Large intestine (tissue), 3 donors: ENCODE measurements at regions not wholly inside any gene's neighbourhood (a gene's known extent, or its start where the extent isn't known, plus 50 kb on each side); places are given as distances from the start of the nearest gene placed in this dataset.
"Not testable (repeated sequence)": the region's sequence is repeated elsewhere in the genome, so short reads cannot be mapped to it uniquely, and the experiment has no call there.

Source experiments
- DNase-seq, 2 donors: peaks; one replicate each; pipeline versions ENCODE4 v3.0.0 to v3.0.0-alpha.2; 2013
- H3K27ac ChIP-seq: one replicate; pipeline ENCODE4 v1.5.1; 2013; ENCODE audit warnings: low read length
- H3K27me3 ChIP-seq: 2 replicates; pipeline ENCODE4 v1.6.1; 2013; ENCODE audit warnings: low read length; ENCODE audit not compliant: control insufficient read depth, insufficient read depth
- H3K36me3 ChIP-seq: 2 replicates; pipeline ENCODE4 v1.6.1; 2013; ENCODE audit warnings: low read length; ENCODE audit not compliant: control insufficient read depth, insufficient read depth
- H3K4me1 ChIP-seq: one replicate; pipeline ENCODE4 v1.6.1; 2013; ENCODE audit warnings: low read length; ENCODE audit not compliant: control insufficient read depth, insufficient read depth
- H3K4me3 ChIP-seq: one replicate; pipeline ENCODE4 v1.5.1; 2013; ENCODE audit warnings: low read length
- H3K9me3 ChIP-seq: one replicate; pipeline ENCODE4 v1.6.1; 2013; ENCODE audit warnings: mild to moderate bottlenecking, low read depth, low read length, moderate library complexity; ENCODE audit not compliant: control insufficient read depth
- WGBS: methylation state at CpG from one replicate; pipeline ENCODE4 v1.1.5; 2013; ENCODE audit warnings: low lambda C conversion rate; ENCODE audit not compliant: insufficient coverage; 5-methylcytosine and 5-hydroxymethylcytosine counted together

DNA sequence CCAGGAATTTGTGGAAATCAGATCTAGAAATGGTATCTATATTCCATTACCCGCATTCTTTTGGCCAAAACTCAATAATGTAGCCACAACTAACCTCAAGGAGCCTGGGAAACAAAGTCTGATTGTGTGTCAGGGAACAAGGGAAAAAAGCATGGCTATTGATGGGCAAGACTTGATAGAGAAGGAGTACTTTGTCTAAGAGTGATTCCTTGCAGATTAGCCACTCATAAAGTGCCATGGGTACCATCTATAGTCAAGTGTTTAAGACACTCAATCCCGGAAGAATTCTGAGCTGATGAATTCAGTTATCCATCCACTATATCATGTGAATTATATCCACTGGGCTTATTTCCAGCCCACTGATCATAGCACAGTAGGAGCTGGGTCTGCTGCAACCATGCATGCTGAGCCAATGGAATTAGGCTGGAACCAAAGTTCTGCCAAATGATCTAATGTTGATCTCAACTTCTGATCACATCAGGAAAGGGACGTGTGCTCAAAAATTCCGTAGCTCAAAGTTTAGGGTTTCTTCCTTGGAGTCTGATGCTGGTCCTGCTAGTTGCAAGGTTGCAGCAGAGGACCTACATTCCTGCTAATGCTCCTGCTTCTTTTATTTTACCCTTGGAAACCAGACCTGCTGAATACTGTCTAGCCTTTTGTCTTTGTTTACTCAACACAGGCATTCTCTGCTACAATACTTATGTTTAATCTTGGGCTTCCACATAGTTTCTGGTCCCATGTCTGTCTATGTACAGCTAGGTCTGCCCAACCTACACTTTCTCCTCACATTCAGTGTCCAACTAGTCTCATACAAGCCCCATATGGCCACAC, 629.7 kb downstream of the IRS1 start:
- no peak for DNase-seq
- no CpG with 5 or more reads among the region's 4 CpGs for WGBS
- Histone ChIP-seq H3K4me3 (no peak overlapping the region), H3K36me3 (no peaks in the 10 kb centered on the region), H3K9me3 (no peaks in the 10 kb centered on the region), H3K27me3 (no peaks in the 10 kb centered on the region), H3K4me1 (no peaks in the 10 kb centered on the region), H3K27ac (no peak overlapping the region)

- Histone ChIP-seq H3K4me3 (no peak overlapping the region), H3K9me3 (no peaks in the 10 kb centered on the region), H3K4me1 (no peaks in the 10 kb centered on the region), H3K27ac (no peak overlapping the region), H3K36me3 (no peaks in the 10 kb centered on the region), H3K27me3 (no peaks in the 10 kb centered on the region)
- DNase-seq = no peak
- 73% methylated on average over 1 of the region's 4 CpGs for WGBS
These were observed 631.0 kb downstream of the IRS1 start for GRCh38 chr2:226168496-226169160.

DNA sequence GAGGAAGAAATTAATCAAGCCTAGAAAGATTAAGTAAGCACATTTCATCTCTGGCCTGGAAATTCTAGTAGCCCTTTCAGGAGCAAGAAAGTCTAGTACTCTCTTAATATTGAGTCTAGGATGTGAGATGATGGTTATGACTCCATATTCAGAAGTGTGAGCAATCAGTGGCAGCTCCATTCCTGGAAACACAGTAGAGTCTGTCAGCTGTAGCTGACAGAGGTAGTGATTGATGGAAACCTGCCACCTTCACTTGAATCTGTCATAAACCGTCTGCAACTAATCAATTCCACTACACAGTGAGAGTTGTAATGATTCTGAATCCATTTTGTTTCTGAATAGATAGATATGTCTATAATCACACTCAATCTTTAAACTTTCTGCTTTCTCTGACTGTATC, 635.1 kb downstream of the IRS1 start:
- DNase-seq = no peak
- WGBS = 86% methylated on average over 1 of the region's 1 CpG
- no peak overlapping the region for H3K4me3 ChIP-seq
- no peaks in the 10 kb centered on the region for H3K9me3 ChIP-seq
- no peaks in the 10 kb centered on the region for H3K4me1 ChIP-seq
- no peaks in the 10 kb centered on the region for H3K36me3 ChIP-seq
- H3K27ac ChIP-seq = no peak overlapping the region
- no peaks in the 10 kb centered on the region for H3K27me3 ChIP-seq

DNA sequence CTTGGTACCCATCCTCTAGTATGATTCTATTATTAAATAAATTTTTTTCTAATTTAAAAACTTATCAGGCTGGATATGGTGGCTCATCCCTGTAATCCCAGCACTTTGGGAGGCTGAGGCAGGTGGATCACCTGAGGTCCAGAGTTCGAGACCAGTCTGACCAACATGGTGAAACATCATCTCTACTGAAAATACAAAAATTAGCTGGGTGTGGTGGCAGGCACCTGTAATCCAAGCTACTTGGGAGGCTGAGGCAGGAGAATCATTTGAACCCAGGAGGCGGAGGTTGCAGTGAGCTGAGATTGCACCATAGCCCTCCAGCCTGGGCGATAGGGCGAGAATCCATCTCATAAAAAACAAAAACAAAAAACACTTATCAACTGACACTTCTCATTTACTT, 639.0 kb downstream of the IRS1 start:
- H3K9me3 ChIP-seq, H3K27ac ChIP-seq, H3K4me1 ChIP-seq, H3K27me3 ChIP-seq, H3K4me3 ChIP-seq, H3K36me3 ChIP-seq, DNase-seq: not testable (repeated sequence)
- no CpG with 5 or more reads among the region's 4 CpGs for WGBS

DNA sequence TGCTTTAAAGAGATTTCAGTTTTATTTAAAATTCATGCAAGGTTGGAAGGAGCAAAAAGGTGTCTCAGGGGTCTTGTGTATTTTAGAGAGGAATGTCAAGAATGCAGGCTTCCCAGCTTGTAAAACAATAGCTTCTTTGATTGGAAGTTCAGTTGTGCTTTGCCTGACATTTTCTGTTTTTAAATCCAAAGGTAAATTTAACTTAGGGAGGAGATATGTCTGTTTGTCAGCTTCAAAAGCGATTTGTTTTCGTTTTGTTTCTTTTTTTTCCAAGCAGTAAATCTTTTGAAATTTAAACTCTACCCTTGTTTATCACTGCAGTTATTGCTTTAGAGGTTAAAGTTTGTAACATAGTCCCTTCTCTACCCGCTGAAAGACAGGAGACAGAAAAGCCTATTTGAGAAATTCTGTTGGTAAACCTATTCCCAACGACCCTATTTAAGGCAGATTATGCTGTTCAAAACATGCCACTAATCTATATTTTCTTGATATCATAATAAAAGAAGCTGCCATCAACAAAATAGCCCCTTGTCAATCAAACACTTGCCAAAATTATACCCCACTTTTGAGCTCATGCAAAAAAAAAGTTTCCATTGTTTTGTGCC, 639.6 kb downstream of the IRS1 start:
- Histone ChIP-seq H3K27ac (no peak overlapping the region), H3K36me3 (no peaks in the 10 kb centered on the region), H3K27me3 (no peaks in the 10 kb centered on the region), H3K9me3 (no peaks in the 10 kb centered on the region), H3K4me1 (no peaks in the 10 kb centered on the region), H3K4me3 (no peak overlapping the region)
- no CpG with 5 or more reads among the region's 4 CpGs for WGBS
- no peak for DNase-seq

DNA sequence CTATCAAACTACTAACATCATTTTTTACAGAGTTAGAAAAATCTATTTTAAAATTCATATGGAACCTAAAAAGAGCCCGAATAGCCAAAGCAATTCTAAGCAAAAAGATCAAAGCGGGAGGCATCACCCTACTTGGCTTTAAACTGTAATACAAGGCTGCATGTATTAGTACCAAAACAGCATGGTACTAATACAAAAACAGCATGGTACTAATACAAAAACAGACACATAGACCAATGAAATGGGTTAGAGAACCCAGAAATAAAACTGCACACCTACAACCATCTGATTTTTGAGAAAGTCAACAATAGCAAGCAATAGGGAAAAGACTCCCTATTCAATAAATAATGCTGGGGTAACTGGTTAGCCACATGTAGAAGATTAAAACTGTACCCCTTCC, 640.7 kb downstream of the IRS1 start:
- no peaks in the 10 kb centered on the region for H3K4me1 ChIP-seq
- H3K27ac ChIP-seq = no peak overlapping the region
- H3K27me3 ChIP-seq = no peaks in the 10 kb centered on the region
- no peaks in the 10 kb centered on the region for H3K36me3 ChIP-seq
- WGBS = no CpG with 5 or more reads among the region's 2 CpGs
- no peak for DNase-seq
- H3K9me3 ChIP-seq = no peaks in the 10 kb centered on the region
- H3K4me3 ChIP-seq = no peak overlapping the region

GRCh38 chr2:226158229-226158628, 641.4 kb downstream of the IRS1 start:
- Histone ChIP-seq H3K36me3 (no peaks in the 10 kb centered on the region), H3K4me1 (no peaks in the 10 kb centered on the region), H3K9me3 (no peaks in the 10 kb centered on the region), H3K4me3 (no peak overlapping the region), H3K27me3 (no peaks in the 10 kb centered on the region), H3K27ac (no peak overlapping the region)
- whole genome bisulfite sequencing = no CpG with 5 or more reads among the region's 1 CpG
- no peak for DNase-seq

DNA sequence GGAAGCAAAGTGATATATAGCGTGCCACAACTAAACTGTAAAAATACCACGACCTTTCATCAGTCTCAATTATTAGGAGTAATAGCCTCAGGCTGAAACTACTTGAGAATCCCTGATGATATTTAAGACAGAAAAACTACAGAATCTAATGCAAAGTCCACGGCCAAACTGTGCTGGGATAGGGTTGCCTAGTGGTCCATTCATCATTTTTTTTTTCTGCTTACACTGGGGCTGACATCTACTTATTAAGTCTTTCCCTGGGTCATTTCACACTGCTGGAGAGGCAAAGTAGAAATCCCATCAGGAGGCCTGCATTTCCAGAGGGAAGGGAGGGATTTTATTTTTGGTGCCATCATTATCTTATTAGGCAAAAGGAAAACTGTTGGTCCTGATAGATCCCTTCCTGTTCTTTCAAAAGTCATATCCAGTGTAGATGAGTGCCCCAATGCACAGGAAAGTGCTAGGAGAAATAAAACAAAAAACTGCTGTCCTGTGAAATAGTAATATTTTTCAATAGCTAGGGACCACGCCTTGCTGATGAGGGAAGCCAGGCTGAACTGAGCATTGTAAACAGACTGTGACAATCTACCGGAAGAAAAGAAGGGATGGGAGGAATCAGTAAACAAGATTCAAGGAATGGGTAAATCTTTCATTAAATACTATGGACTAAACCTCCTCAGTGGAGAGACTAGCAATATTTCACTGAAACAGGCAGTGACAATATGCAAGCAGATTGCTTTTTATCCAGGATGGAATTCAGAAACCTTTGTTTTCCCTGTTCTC, 644.3 kb downstream of the IRS1 start:
- DNase-seq = no peak
- Histone ChIP-seq H3K27me3 (no peaks in the 10 kb centered on the region), H3K4me1 (no peaks in the 10 kb centered on the region), H3K9me3 (no peaks in the 10 kb centered on the region), H3K36me3 (no peaks in the 10 kb centered on the region), H3K27ac (no peak overlapping the region), H3K4me3 (no peak overlapping the region)
- WGBS = 40% methylated on average over 1 of the region's 5 CpGs

DNA sequence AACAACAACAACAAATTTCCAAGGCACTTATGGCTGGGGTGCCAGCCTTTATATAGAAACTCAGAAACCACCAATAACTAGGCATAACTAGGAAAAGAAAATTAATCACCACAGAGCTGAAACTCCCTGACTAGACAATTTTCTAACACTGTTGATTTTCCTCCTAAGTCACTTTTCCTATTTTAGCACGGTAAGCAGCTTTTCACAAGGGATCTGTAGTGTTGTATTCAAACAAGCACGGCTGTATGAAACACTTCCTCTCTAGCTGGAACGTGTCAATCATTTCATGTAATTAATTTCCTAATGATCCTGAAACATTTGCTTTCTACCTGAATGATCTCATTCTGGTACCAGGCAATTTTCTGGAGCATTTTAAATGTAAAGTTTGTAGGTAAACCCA, 645.0 kb downstream of the IRS1 start:
- H3K27ac ChIP-seq = no peak overlapping the region
- no peak for DNase-seq
- 65% methylated on average over 2 of the region's 3 CpGs for WGBS

GRCh38 chr2:226153553-226153952, 646.1 kb downstream of the IRS1 start:
- 20% methylated on average over 1 of the region's 3 CpGs for WGBS
- H3K4me1 ChIP-seq = no peaks in the 10 kb centered on the region
- H3K27me3 ChIP-seq = no peaks in the 10 kb centered on the region

More for the DNA sequence above, 645.0 kb downstream of the IRS1 start:
- no peaks in the 10 kb centered on the region for H3K27me3 ChIP-seq
- H3K9me3 ChIP-seq = no peaks in the 10 kb centered on the region
- no peak overlapping the region for H3K4me3 ChIP-seq
- H3K36me3 ChIP-seq = no peaks in the 10 kb centered on the region
- H3K4me1 ChIP-seq = no peaks in the 10 kb centered on the region

More at GRCh38 chr2:226153553-226153952, 646.1 kb downstream of the IRS1 start:
- H3K9me3 ChIP-seq = no peaks in the 10 kb centered on the region
- H3K27ac ChIP-seq = no peak overlapping the region
- no peak overlapping the region for H3K4me3 ChIP-seq
- H3K36me3 ChIP-seq = no peaks in the 10 kb centered on the region
- no peak for DNase-seq
